GM23338 (cell line): ENCODE measurements at regions not wholly inside any gene's neighbourhood (a gene's known extent, or its start where the extent isn't known, plus 50 kb on each side); places are given as distances from the start of the nearest gene placed in this dataset.

ENCODE experiments used
- CREB1 ChIP-seq: fragments of 250-450 bp; sonication (Bioruptor Pico); IDR thresholded peaks from 2 replicates; pipeline ENCODE4 v1.5.0; 2020; ENCODE audit warnings: low read depth, mild to moderate bottlenecking, moderate library complexity
- CTCF ChIP-seq, 2 experiments: fragments of 200-600 bp in 1 of 2; sonication (generic) in 1 of 2; conservative IDR thresholded peaks; 2 replicates each; pipeline versions ENCODE4 v1.5.1 to v1.6.1; 2016 to 2017; ENCODE audit warnings: antibody characterized with exemption in 2 of 2, low read depth in 2 of 2, mild to moderate bottlenecking in 2 of 2, moderate library complexity in 1 of 2
- EZH2 ChIP-seq: fragments of 200-600 bp; sonication (generic); IDR thresholded peaks from one replicate; pipeline ENCODE4 v1.8.0; 2017; ENCODE audit warnings: antibody characterized with exemption, mild to moderate bottlenecking, low read depth; ENCODE audit not compliant: unreplicated experiment
- EZH2phosphoT487 ChIP-seq: fragments of 200-600 bp; sonication (generic); IDR thresholded peaks from one replicate; pipeline ENCODE4 v1.8.1; 2018; ENCODE audit warnings: antibody characterized with exemption; ENCODE audit not compliant: unreplicated experiment
- JUNB ChIP-seq: IDR thresholded peaks from one replicate; pipeline ENCODE4 v1.6.1; 2016; ENCODE audit warnings: antibody characterized with exemption; ENCODE audit not compliant: unreplicated experiment
- POLR2AphosphoS5 ChIP-seq: IDR thresholded peaks from 2 replicates; pipeline ENCODE4 v1.6.1; 2016; ENCODE audit warnings: antibody characterized with exemption, low read depth
- TF ChIP-seq, protein P1 (sequence below): IDR thresholded peaks from one replicate; pipeline ENCODE4 v1.6.1; 2018; ENCODE audit warnings: antibody characterized with exemption; ENCODE audit not compliant: unreplicated experiment

DNA sequence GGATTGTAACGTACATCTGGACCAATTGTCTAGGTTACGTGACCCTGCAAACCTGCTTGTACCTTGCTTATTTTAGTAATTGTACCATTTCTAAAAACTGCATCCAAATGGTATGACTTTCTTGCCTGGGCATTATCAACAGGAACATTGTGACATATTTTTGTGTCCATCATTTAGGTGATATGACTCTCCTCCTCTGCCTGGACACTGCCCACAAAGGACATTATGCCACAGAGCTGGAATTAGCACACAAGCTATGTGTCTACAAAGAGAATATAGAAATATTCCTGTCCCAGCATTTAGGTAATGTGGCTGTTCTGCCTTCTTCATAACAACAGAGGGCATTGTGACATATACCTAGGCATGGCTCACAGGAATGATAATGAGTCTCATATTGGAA is 1153.7 kb upstream of the AMELY start:
- TF ChIP-seq CTCF (conservative IDR thresholded peaks at IDR 0.05; ENCODE audit: low read depth in 2 of 2) (no peak), CREB1 (no peak), EZH2 (no peak), POLR2AphosphoS5 (no peak), JUNB (no peak), EZH2phosphoT487 (no peak)
- TF ChIP-seq, protein P1, sequence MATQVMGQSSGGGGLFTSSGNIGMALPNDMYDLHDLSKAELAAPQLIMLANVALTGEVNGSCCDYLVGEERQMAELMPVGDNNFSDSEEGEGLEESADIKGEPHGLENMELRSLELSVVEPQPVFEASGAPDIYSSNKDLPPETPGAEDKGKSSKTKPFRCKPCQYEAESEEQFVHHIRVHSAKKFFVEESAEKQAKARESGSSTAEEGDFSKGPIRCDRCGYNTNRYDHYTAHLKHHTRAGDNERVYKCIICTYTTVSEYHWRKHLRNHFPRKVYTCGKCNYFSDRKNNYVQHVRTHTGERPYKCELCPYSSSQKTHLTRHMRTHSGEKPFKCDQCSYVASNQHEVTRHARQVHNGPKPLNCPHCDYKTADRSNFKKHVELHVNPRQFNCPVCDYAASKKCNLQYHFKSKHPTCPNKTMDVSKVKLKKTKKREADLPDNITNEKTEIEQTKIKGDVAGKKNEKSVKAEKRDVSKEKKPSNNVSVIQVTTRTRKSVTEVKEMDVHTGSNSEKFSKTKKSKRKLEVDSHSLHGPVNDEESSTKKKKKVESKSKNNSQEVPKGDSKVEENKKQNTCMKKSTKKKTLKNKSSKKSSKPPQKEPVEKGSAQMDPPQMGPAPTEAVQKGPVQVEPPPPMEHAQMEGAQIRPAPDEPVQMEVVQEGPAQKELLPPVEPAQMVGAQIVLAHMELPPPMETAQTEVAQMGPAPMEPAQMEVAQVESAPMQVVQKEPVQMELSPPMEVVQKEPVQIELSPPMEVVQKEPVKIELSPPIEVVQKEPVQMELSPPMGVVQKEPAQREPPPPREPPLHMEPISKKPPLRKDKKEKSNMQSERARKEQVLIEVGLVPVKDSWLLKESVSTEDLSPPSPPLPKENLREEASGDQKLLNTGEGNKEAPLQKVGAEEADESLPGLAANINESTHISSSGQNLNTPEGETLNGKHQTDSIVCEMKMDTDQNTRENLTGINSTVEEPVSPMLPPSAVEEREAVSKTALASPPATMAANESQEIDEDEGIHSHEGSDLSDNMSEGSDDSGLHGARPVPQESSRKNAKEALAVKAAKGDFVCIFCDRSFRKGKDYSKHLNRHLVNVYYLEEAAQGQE: no peak
